ENCODE measurements at regions not wholly inside any gene's neighbourhood (a gene's known extent, or its start where the extent isn't known, plus 50 kb on each side); places are given as distances from the start of the nearest gene placed in this dataset.

DNA sequence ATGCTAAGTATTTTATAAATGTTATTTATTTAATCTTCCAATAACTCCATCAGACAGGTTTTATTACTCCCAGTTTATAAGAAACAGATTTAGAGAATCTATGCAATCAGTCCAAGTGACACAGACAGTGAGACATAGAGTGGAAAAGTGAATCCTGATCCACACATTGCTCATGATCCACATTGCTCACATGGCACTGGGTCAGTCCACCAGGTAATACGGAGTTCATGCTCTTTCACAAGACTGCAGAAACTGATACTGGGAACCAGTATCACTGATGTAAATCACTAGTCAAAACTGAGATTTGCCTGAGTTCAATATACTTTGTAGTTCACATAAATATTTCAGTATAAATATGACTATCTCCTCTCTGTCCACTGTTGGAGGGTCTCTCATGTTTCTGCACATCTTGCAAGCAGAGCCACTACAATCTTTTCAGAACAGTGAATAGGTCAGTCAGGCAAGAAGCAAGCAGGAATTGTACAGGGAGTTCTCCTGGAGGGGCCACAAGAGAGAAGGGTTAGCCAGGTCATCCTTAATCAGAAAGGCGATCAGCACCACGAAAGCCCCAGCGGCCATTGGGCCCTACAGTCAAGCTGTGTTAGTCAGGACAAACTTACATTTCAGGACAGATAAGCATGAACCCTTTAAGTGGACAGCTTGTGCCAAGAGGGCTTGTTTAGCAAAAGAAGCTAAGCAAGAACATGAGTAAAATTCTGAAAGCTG lies 275.4 kb upstream of the NR5A2 start:
- Histone ChIP-seq H3K9me3 (ENCODE audit: control insufficient read depth, insufficient read depth, low read depth, low read length) (no peaks in the 10 kb centered on the region), H3K27ac (ENCODE audit: extremely low read depth, low read depth, low read length) (no peak overlapping the region), H3K4me1 (ENCODE audit: control insufficient read depth, insufficient read depth, low read length) (no peaks in the 10 kb centered on the region), H3K4me3 (ENCODE audit: low read depth, low read length) (no peak overlapping the region), H3K36me3 (ENCODE audit: control insufficient read depth in 2 of 2, insufficient read depth in 1 of 2, low read length in 2 of 2) (no peaks in the 10 kb centered on the region)
- ChIA-PET CTCF (no interaction called here), POLR2A (no interaction called here)
- no peak for TF ChIP-seq ZNF248 (tag by site-specific recombination; IDR thresholded peaks at IDR 0.05)
- TF ChIP-seq HOXD13 (CRISPR knock-in tag; IDR thresholded peaks at IDR 0.05; ENCODE audit: borderline replicate concordance) = no peak

DNA sequence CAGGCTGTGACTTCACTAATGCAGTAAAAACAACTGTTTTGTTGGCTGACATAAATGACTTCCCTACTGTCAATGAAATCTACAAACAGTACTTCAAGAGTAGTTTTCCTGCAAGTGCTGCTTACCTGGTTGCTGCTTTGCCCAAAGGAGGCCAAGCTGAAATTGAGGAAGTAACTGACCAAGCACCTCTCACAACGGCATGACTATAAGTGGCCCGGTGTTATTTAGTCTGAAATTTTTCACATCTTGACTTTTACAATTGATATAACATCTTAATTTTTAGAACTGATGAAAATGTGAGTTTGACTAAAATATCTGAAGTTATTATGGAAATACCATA lies 274.9 kb upstream of the NR5A2 start:
- no peak overlapping the region for H3K4me3 ChIP-seq (ENCODE audit: low read depth, low read length)
- no peaks in the 10 kb centered on the region for H3K36me3 ChIP-seq (ENCODE audit: control insufficient read depth in 2 of 2, insufficient read depth in 1 of 2, low read length in 2 of 2)
- ChIA-PET CTCF (no interaction called here), POLR2A (no interaction called here)
- no peaks in the 10 kb centered on the region for H3K9me3 ChIP-seq (ENCODE audit: control insufficient read depth, insufficient read depth, low read depth, low read length)
- no peak overlapping the region for H3K27ac ChIP-seq (ENCODE audit: extremely low read depth, low read depth, low read length)
- TF ChIP-seq ZNF211 (tag by site-specific recombination; IDR thresholded peaks at IDR 0.05; ENCODE audit: low read depth) (no peak), ZNF621 (tag by site-specific recombination; IDR thresholded peaks at IDR 0.05) (no peak)
- TF ChIP-seq, protein P1, sequence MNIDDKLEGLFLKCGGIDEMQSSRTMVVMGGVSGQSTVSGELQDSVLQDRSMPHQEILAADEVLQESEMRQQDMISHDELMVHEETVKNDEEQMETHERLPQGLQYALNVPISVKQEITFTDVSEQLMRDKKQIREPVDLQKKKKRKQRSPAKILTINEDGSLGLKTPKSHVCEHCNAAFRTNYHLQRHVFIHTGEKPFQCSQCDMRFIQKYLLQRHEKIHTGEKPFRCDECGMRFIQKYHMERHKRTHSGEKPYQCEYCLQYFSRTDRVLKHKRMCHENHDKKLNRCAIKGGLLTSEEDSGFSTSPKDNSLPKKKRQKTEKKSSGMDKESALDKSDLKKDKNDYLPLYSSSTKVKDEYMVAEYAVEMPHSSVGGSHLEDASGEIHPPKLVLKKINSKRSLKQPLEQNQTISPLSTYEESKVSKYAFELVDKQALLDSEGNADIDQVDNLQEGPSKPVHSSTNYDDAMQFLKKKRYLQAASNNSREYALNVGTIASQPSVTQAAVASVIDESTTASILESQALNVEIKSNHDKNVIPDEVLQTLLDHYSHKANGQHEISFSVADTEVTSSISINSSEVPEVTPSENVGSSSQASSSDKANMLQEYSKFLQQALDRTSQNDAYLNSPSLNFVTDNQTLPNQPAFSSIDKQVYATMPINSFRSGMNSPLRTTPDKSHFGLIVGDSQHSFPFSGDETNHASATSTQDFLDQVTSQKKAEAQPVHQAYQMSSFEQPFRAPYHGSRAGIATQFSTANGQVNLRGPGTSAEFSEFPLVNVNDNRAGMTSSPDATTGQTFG (tag by site-specific recombination; IDR thresholded peaks at IDR 0.05; ENCODE audit: borderline replicate concordance) = no peak
- no peaks in the 10 kb centered on the region for H3K4me1 ChIP-seq (ENCODE audit: control insufficient read depth, insufficient read depth, low read length)

DNA sequence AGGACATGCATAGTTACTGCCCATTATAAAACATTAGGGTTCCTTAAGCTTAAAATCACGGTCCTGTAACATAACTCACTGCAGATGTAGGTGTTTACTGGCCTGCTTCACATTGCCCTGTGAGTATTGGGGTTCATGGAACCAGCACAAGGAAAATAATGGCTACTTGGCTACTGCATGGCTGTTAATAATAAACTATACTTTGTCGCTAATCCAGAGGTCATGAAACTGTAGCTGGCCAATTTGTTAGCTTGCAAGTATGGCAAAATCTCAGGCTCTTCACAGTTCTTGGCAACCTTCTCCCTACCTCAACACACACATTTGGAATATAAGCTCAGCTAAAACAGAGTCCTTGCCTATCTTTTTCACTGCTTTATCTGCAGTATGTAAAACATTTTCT lies 274.0 kb upstream of the NR5A2 start:
- H3K4me3 ChIP-seq (ENCODE audit: low read depth, low read length) = no peak overlapping the region
- POLR2A ChIA-PET = no interaction called here
- CTCF ChIA-PET = no interaction called here
- H3K36me3 ChIP-seq (ENCODE audit: control insufficient read depth in 2 of 2, insufficient read depth in 1 of 2, low read length in 2 of 2) = no peaks in the 10 kb centered on the region
- TF ChIP-seq SETDB1 (IDR thresholded peaks at IDR 0.05; ENCODE audit: insufficient read length, low read length) = peak; percentile 36
- TF ChIP-seq ZNF610 (tag by site-specific recombination; IDR thresholded peaks at IDR 0.05; ENCODE audit: borderline replicate concordance) = no peak
- H3K9me3 ChIP-seq (ENCODE audit: control insufficient read depth, insufficient read depth, low read depth, low read length) = no peaks in the 10 kb centered on the region
- H3K27ac ChIP-seq (ENCODE audit: extremely low read depth, low read depth, low read length) = no peak overlapping the region
- no peaks in the 10 kb centered on the region for H3K4me1 ChIP-seq (ENCODE audit: control insufficient read depth, insufficient read depth, low read length)

DNA sequence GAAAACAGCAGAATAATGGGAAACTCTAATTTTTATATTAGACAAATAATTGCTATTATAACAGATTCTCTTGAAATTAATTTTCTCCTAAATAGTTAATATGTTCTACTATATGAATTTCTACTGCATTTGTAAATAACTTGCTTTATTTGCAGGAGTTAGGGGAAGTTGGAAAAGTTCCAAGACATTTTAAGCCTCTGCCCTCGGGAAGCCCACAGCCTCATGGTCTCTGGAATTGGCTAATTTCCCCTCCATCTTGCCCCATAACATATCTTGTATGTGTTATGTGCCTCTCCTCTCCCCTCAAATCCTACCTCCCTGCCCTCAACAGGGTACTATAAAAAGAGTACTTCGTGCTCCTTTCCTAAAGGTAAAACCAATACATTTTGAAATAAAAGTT lies 271.4 kb upstream of the NR5A2 start:
- Histone ChIP-seq H3K9me3 (ENCODE audit: control insufficient read depth, insufficient read depth, low read depth, low read length) (no peaks in the 10 kb centered on the region), H3K36me3 (ENCODE audit: control insufficient read depth in 2 of 2, insufficient read depth in 1 of 2, low read length in 2 of 2) (no peaks in the 10 kb centered on the region), H3K4me3 (ENCODE audit: low read depth, low read length) (no peak overlapping the region), H3K27ac (ENCODE audit: extremely low read depth, low read depth, low read length) (no peak overlapping the region), H3K4me1 (ENCODE audit: control insufficient read depth, insufficient read depth, low read length) (no peaks in the 10 kb centered on the region)
- no peak for TF ChIP-seq ZNF202 (tag by site-specific recombination; IDR thresholded peaks at IDR 0.05; ENCODE audit: borderline replicate concordance)
- TF ChIP-seq ZNF529 (tag by site-specific recombination; IDR thresholded peaks at IDR 0.05; ENCODE audit: insufficient replicate concordance) = no peak
- TF ChIP-seq ZEB2 (tag by site-specific recombination; IDR thresholded peaks at IDR 0.05) = no peak
- no peak for TF ChIP-seq GLIS2 (tag by site-specific recombination; IDR thresholded peaks at IDR 0.05)
- no peak for TF ChIP-seq ZNF114 (tag by site-specific recombination; IDR thresholded peaks at IDR 0.05)
- TF ChIP-seq, protein P2, sequence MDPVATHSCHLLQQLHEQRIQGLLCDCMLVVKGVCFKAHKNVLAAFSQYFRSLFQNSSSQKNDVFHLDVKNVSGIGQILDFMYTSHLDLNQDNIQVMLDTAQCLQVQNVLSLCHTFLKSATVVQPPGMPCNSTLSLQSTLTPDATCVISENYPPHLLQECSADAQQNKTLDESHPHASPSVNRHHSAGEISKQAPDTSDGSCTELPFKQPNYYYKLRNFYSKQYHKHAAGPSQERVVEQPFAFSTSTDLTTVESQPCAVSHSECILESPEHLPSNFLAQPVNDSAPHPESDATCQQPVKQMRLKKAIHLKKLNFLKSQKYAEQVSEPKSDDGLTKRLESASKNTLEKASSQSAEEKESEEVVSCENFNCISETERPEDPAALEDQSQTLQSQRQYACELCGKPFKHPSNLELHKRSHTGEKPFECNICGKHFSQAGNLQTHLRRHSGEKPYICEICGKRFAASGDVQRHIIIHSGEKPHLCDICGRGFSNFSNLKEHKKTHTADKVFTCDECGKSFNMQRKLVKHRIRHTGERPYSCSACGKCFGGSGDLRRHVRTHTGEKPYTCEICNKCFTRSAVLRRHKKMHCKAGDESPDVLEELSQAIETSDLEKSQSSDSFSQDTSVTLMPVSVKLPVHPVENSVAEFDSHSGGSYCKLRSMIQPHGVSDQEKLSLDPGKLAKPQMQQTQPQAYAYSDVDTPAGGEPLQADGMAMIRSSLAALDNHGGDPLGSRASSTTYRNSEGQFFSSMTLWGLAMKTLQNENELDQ (tag by site-specific recombination; IDR thresholded peaks at IDR 0.05; ENCODE audit: low read depth) = no peak
- TF ChIP-seq, protein P3, sequence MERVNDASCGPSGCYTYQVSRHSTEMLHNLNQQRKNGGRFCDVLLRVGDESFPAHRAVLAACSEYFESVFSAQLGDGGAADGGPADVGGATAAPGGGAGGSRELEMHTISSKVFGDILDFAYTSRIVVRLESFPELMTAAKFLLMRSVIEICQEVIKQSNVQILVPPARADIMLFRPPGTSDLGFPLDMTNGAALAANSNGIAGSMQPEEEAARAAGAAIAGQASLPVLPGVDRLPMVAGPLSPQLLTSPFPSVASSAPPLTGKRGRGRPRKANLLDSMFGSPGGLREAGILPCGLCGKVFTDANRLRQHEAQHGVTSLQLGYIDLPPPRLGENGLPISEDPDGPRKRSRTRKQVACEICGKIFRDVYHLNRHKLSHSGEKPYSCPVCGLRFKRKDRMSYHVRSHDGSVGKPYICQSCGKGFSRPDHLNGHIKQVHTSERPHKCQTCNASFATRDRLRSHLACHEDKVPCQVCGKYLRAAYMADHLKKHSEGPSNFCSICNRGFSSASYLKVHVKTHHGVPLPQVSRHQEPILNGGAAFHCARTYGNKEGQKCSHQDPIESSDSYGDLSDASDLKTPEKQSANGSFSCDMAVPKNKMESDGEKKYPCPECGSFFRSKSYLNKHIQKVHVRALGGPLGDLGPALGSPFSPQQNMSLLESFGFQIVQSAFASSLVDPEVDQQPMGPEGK (tag by site-specific recombination; IDR thresholded peaks at IDR 0.05) = no peak
- no peak for TF ChIP-seq ZNF223 (tag by site-specific recombination; IDR thresholded peaks at IDR 0.05)
- no peak for TF ChIP-seq SETDB1 (IDR thresholded peaks at IDR 0.05; ENCODE audit: insufficient read length, low read length)
- TF ChIP-seq ZNF621 (tag by site-specific recombination; IDR thresholded peaks at IDR 0.05) = no peak
- TF ChIP-seq ZNF791 (tag by site-specific recombination; IDR thresholded peaks at IDR 0.05) = no peak
- TF ChIP-seq ZNF530 (tag by site-specific recombination; IDR thresholded peaks at IDR 0.05; ENCODE audit: low read depth) = no peak
- TF ChIP-seq, protein P4, sequence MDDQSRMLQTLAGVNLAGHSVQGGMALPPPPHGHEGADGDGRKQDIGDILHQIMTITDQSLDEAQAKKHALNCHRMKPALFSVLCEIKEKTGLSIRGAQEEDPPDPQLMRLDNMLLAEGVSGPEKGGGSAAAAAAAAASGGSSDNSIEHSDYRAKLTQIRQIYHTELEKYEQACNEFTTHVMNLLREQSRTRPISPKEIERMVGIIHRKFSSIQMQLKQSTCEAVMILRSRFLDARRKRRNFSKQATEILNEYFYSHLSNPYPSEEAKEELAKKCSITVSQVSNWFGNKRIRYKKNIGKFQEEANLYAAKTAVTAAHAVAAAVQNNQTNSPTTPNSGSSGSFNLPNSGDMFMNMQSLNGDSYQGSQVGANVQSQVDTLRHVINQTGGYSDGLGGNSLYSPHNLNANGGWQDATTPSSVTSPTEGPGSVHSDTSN (CRISPR knock-in tag; IDR thresholded peaks at IDR 0.05) = no peak
- no peak for TF ChIP-seq ZNF133 (tag by site-specific recombination; IDR thresholded peaks at IDR 0.05)
- TF ChIP-seq ZNF174 (tag by site-specific recombination; IDR thresholded peaks at IDR 0.05) = no peak
- POLR2A ChIA-PET = no interaction called here
- CTCF ChIA-PET = no interaction called here

Measured in HEK293 (cell line).